GM21737 (cell line): ENCODE measurements at regions not wholly inside any gene's neighbourhood (a gene's known extent, or its start where the extent isn't known, plus 50 kb on each side); places are given as distances from the start of the nearest gene placed in this dataset.

ENCODE experiments used
- ATAC-seq: cut with Tn5 transposase; IDR thresholded peaks from one replicate; pipeline ENCODE4 v1.9.1; 2021; ENCODE audit warnings: mild to moderate bottlenecking, moderate library complexity; ENCODE audit not compliant: unreplicated experiment

GRCh38 chr15:68500363-68501258 is 68.6 kb upstream of the ITGA11 start:
- no peak for ATAC-seq

DNA sequence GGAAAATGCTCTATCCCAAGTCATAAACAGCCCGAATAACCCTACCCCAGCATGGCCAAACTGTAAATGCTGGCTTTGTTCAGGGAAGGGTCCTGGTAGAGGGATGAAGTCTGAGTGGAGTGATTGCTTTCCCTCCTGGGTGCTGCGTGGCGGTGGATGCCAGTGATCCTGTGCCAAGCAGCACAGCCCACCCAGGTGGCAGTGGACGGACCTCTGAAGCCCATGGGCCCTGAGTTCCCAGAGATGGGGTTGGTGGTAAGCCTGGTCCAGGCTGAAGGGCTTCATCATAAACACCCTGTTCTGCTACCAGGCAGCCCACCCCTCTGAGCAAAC is 69.3 kb upstream of the ITGA11 start:
- no peak for ATAC-seq

DNA sequence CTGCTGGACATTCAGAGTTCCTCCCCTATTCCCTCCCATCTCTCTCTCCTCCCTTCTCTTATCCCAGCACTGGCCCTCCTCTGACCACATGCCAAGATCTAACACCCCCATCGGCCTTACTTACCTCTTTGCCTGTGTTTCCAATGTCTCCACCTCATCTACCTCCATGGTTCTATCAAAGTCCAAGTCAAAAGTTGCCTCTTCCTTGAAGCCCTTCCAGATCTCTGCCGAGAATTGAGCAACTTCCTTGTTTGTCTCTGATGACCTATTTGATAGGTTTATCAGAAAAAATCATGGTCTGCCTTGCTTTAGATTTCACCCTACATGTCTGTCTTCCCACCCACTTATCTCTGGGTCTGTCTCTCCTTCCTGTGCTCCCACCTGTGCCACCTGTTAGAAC is 69.7 kb upstream of the ITGA11 start:
- no peak for ATAC-seq

DNA sequence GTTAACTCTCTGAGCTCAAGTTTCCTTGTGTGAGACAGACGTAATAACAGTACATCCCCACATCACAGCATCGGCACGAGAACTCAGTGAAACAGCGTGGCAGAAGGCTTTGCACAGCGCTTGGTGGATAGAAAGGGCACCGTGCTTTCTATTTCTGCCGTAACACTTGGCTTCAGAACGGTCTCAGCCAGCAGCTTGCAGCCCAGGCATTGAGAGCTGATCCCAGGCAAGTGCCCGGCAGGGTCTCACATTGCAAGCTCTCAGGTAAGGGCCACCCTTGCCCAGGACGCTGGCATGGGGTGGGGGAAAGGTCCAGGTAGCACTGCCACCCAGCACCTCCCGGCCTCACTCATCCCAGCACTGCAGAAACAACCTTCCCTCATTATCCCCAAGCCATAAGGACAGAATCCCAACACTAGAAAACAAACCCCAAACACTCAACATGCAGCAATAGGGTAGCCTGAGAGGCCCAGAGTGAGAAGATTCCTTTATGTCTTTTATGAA is 70.5 kb upstream of the ITGA11 start:
- no peak for ATAC-seq

GRCh38 chr15:68503213-68503612 is 71.2 kb upstream of the ITGA11 start:
- ATAC-seq = no peak

- ATAC-seq = no peak
Observed at GRCh38 chr15:68503791-68504680, 72.1 kb upstream of the ITGA11 start.

GRCh38 chr15:68504681-68505170 is 72.8 kb upstream of the ITGA11 start:
- ATAC-seq = no peak

DNA sequence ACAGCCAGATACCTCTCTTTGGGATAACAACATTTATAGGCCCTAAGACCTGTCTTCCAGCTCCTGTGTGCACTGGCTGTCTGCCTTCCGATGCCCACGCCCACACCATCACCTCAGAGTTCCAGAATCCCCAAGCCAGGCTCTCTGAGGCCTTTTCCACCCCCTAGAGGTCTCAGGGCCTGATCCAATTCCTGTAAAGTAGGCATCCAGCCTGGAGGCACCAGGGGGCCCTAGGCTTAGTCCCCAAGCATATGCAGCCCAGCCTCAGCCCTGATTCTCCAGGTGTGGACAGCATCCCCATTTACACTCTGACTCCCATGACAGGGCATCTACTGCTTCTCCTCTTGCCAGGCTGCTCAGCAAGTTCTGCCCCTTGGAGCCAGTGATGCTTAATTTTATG is 72.7 kb upstream of the CORO2B start:
- ATAC-seq = no peak

DNA sequence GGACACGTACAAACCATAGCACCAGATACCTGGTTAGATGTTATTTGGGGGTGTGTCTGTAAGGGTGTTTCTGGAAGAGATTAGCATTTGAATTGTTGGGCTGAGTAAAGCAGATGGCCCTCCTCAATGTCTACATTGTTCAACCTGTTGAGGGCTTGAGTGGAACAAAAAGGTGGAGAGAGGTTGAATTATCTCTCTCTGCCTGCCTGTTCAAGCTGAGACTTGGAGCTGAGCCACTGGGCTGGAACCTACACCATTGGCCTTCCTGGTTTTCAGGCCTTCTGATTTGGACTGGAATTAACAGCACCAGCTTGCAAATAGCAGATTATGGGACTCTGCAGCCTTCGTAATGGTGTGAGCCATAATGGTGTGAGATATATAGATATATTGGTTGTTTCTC is 71.3 kb upstream of the CORO2B start:
- ATAC-seq = no peak

DNA sequence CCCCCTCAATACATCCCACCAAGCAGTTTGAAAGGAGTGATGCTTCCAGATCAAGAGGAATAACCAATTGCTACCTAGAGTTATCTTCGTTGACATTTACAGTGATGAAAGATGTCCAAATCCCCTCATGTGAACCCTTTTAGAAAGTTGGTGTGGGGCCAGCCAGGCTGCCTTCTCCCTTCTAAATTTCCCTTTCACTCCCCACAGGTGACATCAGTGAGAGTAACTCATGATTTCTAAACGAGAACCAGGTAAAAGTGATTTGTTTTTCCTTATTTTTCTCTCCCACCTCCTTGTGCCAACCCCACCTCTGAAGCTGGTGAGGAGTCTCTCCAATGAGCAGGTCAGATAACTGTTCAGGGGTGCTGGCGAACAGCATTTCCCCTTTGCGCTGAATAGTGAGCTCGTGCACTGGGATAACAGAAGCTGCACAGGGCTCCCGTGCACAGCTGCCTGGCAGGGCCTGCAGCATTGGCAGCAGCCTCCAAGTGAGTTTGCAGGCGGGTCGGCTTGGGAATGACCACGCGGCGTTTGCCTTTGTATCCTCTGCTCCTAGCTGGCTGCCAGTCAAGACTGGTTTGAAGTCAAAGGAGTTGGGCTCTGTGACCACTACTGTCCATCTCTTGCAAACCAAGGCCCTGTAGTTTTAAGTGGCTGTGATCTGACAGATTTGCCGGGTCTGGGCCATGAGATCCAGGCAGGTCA is 70.2 kb upstream of the CORO2B start:
- no peak for ATAC-seq

DNA sequence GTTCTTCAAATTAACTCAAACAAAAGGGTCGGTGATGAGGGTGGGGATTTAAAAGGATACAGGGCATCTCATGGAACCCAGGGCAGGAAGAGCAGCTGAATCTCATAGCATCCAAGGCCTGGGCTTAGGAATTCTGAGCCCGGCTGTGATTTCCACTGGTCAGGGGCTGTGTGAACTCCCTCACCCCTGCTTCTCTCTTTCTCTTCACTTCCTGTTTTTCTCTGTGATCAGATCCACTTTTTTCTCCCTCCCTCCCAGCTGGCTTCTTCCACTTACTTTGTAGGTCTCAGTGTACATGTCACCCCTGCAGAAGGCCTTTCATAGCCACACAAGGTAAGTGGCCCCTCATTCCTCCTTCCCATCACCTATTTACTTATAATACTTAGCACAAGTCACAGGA is 68.2 kb upstream of the CORO2B start:
- no peak for ATAC-seq

DNA sequence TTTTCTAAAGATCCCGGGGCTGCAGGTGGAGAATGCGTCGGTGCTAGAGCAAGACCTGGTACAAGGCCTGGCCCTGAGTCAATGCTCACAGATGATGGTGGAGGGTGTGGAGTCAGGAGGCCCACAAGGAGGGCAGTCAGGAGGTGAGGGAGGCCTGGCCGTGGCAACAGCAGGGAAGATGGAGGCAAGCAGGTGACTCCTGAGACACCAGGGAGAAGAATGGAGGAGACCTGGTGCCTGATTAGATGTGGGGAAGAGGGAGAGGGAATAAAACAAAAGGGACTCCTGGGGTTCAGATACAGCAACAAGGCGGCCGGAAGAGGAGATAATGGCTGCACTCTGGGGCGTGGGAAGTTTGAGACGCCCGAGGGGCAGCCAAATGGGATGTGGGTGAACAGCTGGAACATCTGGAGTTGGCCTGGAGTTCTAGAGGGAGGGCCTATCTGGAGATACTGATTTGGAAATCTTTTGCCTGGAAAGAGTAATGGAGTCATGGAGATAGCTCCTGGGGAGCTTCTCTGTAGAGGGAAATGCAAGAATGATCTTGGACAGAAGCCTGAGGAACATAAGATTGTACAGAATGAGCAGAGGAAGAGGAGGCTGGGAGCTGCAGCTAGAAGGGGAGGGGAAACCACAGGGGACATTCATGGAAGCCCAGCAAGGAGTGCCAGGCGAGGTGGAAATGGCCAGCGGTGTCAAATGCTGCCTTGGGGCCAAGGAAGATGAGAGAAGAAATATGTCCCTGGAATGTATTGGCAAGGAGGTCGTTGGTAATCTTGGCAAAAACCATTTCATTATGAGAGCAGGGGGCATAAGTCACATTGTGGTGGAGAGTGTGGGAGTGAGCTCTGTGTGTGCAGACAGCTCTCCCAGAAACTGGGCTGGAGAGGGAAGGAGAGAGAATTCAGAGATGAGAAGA is 67.5 kb upstream of the CORO2B start:
- ATAC-seq = no peak

DNA sequence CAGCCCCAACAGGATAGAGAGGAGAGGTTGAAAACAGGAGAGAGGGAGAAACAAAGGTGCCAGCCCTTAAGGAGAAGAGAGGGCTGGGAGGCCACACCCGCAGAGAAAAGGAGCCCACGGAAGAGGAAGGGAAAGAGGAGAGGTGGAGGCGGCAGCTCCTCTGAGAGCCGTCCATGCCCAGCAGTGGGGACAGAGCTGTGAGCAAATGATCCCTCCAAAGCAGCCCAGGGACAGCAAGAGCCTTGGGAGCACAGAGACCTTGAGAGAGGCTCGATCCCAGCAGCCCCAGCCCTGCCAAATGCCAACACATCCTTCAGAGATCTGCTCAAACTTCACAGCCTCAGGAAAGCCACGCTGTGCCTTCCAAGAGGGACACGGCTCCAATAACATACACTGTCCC is 66.7 kb upstream of the CORO2B start:
- ATAC-seq = no peak

DNA sequence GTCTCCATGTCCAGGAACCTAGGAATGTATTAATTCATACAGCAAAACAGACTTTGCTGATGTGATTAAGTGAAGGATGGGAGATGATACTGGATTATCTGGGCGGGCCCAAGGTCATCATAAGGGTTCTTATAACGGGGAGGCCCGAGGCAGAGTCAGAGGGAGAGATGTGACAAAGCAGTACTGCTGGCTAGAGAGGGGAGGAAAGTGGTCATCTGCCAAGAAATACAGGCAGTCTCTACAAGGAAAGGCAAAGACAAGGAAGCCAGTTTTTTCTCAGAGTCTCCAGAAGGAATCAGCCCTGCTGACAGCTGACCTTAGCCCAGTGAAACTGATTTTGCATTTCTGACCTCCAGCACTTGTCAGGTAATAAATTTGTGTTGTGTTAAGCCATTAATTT is 66.2 kb upstream of the CORO2B start:
- ATAC-seq = no peak

- no peak for ATAC-seq
Observed at GRCh38 chr15:68515371-68516095, 63.3 kb upstream of the CORO2B start.

DNA sequence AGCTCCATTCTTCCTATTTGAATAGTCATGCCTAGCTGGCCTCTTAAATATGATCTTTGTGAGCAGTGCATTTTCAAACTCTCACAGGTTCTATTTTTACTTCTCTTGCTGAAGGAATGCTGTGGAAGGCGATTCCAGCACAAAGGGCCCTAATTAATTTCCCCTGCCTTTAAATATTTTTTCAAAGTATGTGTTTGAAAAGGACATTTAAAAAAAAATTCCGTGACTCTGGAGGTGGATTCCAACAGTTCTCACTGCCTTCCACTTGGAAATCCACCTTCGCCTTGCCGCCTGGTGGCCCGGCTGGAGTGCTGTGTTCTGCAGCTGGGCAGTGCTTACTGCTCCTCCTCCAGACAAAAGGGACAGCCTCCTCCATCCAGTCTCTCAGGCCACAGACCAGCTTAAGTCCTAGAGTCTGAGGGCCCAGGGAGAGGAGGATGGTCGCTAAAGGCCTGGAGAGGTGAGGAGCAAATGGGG is 61.5 kb upstream of the CORO2B start:
- no peak for ATAC-seq

GRCh38 chr15:68518046-68518445 is 60.7 kb upstream of the CORO2B start:
- no peak for ATAC-seq

DNA sequence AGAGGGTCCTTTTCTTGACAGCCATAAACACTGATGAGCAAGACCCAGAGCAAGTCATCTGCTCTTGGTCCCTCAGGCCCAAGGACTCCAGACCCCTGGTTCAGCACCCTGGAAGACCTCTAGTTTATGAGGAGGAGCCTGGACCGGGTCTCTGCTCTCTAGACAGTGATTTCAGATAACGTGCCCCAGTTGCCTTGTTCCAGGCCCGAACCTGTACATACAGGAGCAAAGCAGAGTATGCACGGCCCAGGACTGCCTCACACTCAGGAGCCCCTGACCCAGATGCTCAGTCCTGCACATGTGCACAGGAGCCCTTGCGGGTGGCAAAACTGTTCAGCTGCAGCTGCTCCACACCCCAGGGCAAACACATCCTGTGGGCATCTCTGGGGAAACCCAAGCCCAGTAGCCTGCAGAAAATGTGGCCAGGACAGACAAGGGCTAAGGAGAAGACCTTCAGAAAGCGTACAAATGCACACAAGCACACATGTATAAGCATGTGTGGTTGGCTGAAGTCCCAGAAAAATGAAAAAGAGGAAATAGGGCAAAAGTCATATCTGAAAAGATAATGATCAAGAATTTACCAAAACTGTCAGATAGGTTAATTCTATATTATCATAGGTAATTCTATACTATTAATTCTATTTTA is 59.9 kb upstream of the CORO2B start:
- no peak for ATAC-seq
